Hepatocyte (in vitro differentiated cells): ENCODE measurements at regions not wholly inside any gene's neighbourhood (a gene's known extent, or its start where the extent isn't known, plus 50 kb on each side); places are given as distances from the start of the nearest gene placed in this dataset.

ENCODE experiments used
- DNase-seq: peaks from one replicate; pipeline ENCODE4 v3.0.0-alpha.2; 2016; ENCODE audit warnings: low spot score
- H2AFZ ChIP-seq: fragments of 200-600 bp; sonication (generic); 2 replicates; pipeline ENCODE4 v1.6.0; 2016; ENCODE audit warnings: antibody characterized with exemption, mild to moderate bottlenecking
- H3K27ac ChIP-seq: fragments of 200-600 bp; sonication (generic); 2 replicates; pipeline ENCODE4 v1.5.1; 2016; ENCODE audit warnings: mild to moderate bottlenecking
- H3K27me3 ChIP-seq: fragments of 200-600 bp; sonication (generic); 2 replicates; pipeline ENCODE4 v1.6.1; 2016
- H3K36me3 ChIP-seq: fragments of 200-600 bp; sonication (generic); replicated peaks from 2 replicates; pipeline ENCODE4 v1.5.1; 2016; ENCODE audit warnings: low read depth; ENCODE audit not compliant: insufficient read depth
- H3K4me1 ChIP-seq: fragments of 200-600 bp; sonication (generic); 2 replicates; pipeline ENCODE4 v1.5.1; 2016; ENCODE audit warnings: mild to moderate bottlenecking, moderate library complexity; ENCODE audit not compliant: insufficient read depth
- H3K4me2 ChIP-seq: fragments of 200-600 bp; sonication (generic); 2 replicates; pipeline ENCODE4 v1.6.0; 2016
- H3K4me3 ChIP-seq: fragments of 200-600 bp; sonication (generic); 2 replicates; pipeline ENCODE4 v1.5.1; 2016; ENCODE audit warnings: mild to moderate bottlenecking
- H3K79me2 ChIP-seq: fragments of 200-600 bp; sonication (generic); 2 replicates; pipeline ENCODE4 v1.6.0; 2017; ENCODE audit warnings: mild to moderate bottlenecking
- H3K9me2 ChIP-seq: fragments of 200-600 bp; sonication (generic); replicated peaks from 2 replicates; pipeline ENCODE4 v1.6.0; 2017; ENCODE audit warnings: mild to moderate bottlenecking; ENCODE audit not compliant: insufficient read depth
- H3K9me3 ChIP-seq: fragments of 200-600 bp; sonication (generic); 2 replicates; pipeline ENCODE4 v1.5.1; 2016; ENCODE audit warnings: low read depth, mild to moderate bottlenecking
- H4K20me1 ChIP-seq: fragments of 200-600 bp; sonication (generic); 2 replicates; pipeline ENCODE4 v1.6.0; 2016; ENCODE audit warnings: mild to moderate bottlenecking; ENCODE audit not compliant: insufficient read depth, poor library complexity, severe bottlenecking
- EZH2 ChIP-seq: fragments of 200-600 bp; sonication (generic); IDR thresholded peaks from 2 replicates; pipeline ENCODE4 v1.6.1; 2016; ENCODE audit warnings: antibody characterized with exemption, mild to moderate bottlenecking, borderline replicate concordance
- EZH2phosphoT487 ChIP-seq: fragments of 200-600 bp; sonication (generic); IDR thresholded peaks from one replicate; pipeline ENCODE4 v1.6.1; 2018; ENCODE audit warnings: antibody characterized with exemption, mild to moderate bottlenecking, low read depth, moderate library complexity; ENCODE audit not compliant: unreplicated experiment, severe bottlenecking
- WGBS: methylation state at CpG from one replicate; pipeline ENCODE4 v1.1.6; 2016; ENCODE audit warnings: low lambda C conversion rate; ENCODE audit errors: missing lambda C conversion rate; 5-methylcytosine and 5-hydroxymethylcytosine counted together
- TF ChIP-seq, protein P1 (sequence below): fragments of 200-600 bp; sonication (generic); IDR thresholded peaks from 2 replicates; pipeline ENCODE4 v1.5.1; 2016; ENCODE audit warnings: antibody characterized with exemption, mild to moderate bottlenecking; ENCODE audit not compliant: poor library complexity

DNA sequence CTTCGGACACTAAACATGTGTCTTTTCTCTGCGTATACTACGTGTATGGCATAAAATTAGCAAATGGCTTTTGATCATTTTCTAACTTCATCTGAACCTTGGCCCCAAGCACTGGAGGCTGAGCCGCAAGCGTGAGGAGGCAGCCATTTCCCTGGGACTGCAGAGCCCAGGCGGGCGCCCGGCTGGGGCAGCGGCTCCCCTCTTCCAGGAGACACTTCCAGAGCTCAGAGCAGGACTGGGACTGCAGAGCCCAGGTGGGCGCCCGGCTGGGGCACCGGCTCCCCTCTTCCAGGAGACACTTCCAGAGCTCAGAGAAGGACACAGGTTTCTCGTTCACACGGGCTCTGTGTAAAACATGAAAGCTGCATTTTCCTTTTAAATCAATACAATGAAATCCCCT lies 484.1 kb upstream of the SALL3 start:
- no peak overlapping the region for H3K27ac ChIP-seq
- H3K4me3 ChIP-seq, result no peak overlapping the region
- H3K27me3 ChIP-seq, result no peaks in the 10 kb centered on the region
- H4K20me1 ChIP-seq, result no peaks in the 10 kb centered on the region
- no peaks in the 10 kb centered on the region for H3K36me3 ChIP-seq
- H3K9me3 ChIP-seq, result no peaks in the 10 kb centered on the region
- no peak overlapping the region for H2AFZ ChIP-seq
- DNase-seq, result no peak
- no peaks in the 10 kb centered on the region for H3K79me2 ChIP-seq
- TF ChIP-seq EZH2 (no peak), EZH2phosphoT487 (no peak)
- TF ChIP-seq, protein P1, sequence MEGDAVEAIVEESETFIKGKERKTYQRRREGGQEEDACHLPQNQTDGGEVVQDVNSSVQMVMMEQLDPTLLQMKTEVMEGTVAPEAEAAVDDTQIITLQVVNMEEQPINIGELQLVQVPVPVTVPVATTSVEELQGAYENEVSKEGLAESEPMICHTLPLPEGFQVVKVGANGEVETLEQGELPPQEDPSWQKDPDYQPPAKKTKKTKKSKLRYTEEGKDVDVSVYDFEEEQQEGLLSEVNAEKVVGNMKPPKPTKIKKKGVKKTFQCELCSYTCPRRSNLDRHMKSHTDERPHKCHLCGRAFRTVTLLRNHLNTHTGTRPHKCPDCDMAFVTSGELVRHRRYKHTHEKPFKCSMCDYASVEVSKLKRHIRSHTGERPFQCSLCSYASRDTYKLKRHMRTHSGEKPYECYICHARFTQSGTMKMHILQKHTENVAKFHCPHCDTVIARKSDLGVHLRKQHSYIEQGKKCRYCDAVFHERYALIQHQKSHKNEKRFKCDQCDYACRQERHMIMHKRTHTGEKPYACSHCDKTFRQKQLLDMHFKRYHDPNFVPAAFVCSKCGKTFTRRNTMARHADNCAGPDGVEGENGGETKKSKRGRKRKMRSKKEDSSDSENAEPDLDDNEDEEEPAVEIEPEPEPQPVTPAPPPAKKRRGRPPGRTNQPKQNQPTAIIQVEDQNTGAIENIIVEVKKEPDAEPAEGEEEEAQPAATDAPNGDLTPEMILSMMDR, result no peak
- H3K4me1 ChIP-seq, result no peaks in the 10 kb centered on the region
- 96% methylated on average over 14 of the region's 14 CpGs for WGBS
- H3K9me2 ChIP-seq, result no peaks in the 10 kb centered on the region
- H3K4me2 ChIP-seq, result no peak overlapping the region

DNA sequence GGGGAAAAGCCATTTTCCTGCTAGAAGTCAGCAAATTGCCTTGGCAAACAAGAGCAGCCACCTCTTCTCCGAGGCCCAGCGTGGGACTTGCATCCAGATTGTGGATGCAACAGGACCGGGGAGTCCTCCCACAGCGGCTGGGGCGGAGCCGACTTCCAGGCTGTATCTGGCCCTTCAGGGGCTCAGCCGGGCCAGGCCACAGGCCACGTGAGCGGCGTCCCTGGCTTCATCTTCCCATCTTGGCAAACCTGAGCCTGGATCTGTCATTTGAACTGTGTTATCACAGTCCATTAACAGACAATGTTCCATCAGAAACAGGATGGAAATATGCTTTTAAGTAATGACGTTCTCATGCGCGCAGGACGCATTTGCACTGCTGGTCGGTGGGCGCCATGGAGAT lies 483.5 kb upstream of the SALL3 start:
- DNase-seq, result peak; percentile 17
- Histone ChIP-seq H3K79me2 (no peaks in the 10 kb centered on the region), H4K20me1 (no peaks in the 10 kb centered on the region), H3K9me2 (no peaks in the 10 kb centered on the region), H3K27me3 (no peaks in the 10 kb centered on the region), H3K4me2 (no peak overlapping the region), H2AFZ (no peak overlapping the region), H3K4me1 (no peaks in the 10 kb centered on the region), H3K36me3 (no peaks in the 10 kb centered on the region), H3K27ac (no peak overlapping the region), H3K4me3 (no peak overlapping the region), H3K9me3 (no peaks in the 10 kb centered on the region)
- WGBS, result 65% methylated on average over 16 of the region's 16 CpGs
- TF ChIP-seq EZH2 (no peak), EZH2phosphoT487 (no peak)
- TF ChIP-seq, protein P1, result no peak

DNA sequence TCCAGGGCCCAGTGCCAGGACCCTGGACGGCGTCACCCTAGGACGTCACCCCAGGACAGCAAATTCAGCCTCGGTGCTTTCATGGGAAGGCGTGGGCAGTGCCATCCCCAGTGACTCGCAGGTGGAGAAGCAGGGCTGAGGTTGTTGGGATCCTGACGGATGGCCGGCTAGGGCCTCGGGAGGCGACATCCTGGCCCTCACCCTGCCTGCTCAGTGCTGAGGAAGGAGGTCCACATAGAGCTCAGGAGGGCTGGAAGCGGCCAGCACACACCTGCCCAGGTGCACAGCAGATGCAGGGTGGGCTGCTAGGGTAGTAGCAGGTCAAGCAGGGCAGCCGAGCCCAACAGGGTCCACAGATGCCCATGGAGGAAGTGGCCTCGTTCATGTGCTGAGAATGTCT lies 482.0 kb upstream of the SALL3 start:
- Histone ChIP-seq H2AFZ (no peak overlapping the region), H3K4me1 (no peaks in the 10 kb centered on the region), H3K4me3 (no peak overlapping the region), H3K79me2 (no peaks in the 10 kb centered on the region), H3K9me3 (no peaks in the 10 kb centered on the region), H4K20me1 (no peaks in the 10 kb centered on the region), H3K27me3 (no peaks in the 10 kb centered on the region), H3K9me2 (no peaks in the 10 kb centered on the region), H3K27ac (no peak overlapping the region), H3K4me2 (no peak overlapping the region), H3K36me3 (no peaks in the 10 kb centered on the region)
- DNase-seq, result no peak
- TF ChIP-seq EZH2phosphoT487 (no peak), EZH2 (no peak)
- TF ChIP-seq, protein P1, result no peak
- 84% methylated on average over 13 of the region's 13 CpGs for WGBS

DNA sequence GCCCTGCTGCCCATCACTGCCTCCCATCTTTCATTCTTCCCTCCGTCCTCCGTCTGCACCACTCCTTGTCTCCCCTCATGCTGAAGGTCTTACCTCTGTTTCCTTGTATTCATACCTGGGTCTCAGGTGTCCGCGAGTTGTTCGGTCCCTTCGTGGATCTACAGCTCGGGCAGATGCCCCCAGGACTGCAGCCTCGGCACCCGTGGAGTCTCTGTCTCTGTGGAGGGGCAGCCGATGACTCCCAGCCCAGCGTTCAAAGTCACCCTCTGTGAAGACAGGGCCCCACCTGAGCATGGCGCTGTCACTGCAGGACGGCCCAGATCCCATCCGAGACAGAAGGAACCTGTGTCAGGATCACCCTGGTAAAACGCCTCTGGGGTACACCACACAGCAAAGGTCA lies 480.0 kb upstream of the SALL3 start:
- TF ChIP-seq EZH2phosphoT487, result no peak
- TF ChIP-seq, protein P1, result no peak
- no peak for TF ChIP-seq EZH2
- Histone ChIP-seq H3K4me2 (no peak overlapping the region), H4K20me1 (no peaks in the 10 kb centered on the region), H3K27me3 (no peaks in the 10 kb centered on the region), H3K9me2 (no peaks in the 10 kb centered on the region), H3K4me3 (no peak overlapping the region), H2AFZ (no peak overlapping the region), H3K36me3 (no peaks in the 10 kb centered on the region), H3K9me3 (no peaks in the 10 kb centered on the region), H3K79me2 (no peaks in the 10 kb centered on the region), H3K4me1 (no peaks in the 10 kb centered on the region), H3K27ac (no peak overlapping the region)
- WGBS, result 97% methylated on average over 15 of the region's 15 CpGs
- no peak for DNase-seq
